ENCODE measurements at regions not wholly inside any gene's neighbourhood (a gene's known extent, or its start where the extent isn't known, plus 50 kb on each side); places are given as distances from the start of the nearest gene placed in this dataset.

GRCh38 chr10:85333594-85333993 is 1005.2 kb downstream of the CCSER2 start:
- TF ChIP-seq CTCF (IDR thresholded peaks at IDR 0.05; ENCODE audit: poor library complexity) (no peak), EZH2phosphoT487 (IDR thresholded peaks at IDR 0.05; ENCODE audit: low read depth, severe bottlenecking, unreplicated experiment) (no peak), EZH2 (IDR thresholded peaks at IDR 0.05; ENCODE audit: borderline replicate concordance) (no peak)
